H1 (cell line): ENCODE measurements at regions not wholly inside any gene's neighbourhood (a gene's known extent, or its start where the extent isn't known, plus 50 kb on each side); places are given as distances from the start of the nearest gene placed in this dataset.

ENCODE experiments used
- EGR1 ChIP-seq: IDR thresholded peaks from 2 replicates; pipeline ENCODE4 v1.6.1; 2011; ENCODE audit warnings: low read depth, low read length, borderline replicate concordance
- POU5F1 ChIP-seq: IDR thresholded peaks from 2 replicates; pipeline ENCODE4 v1.6.1; 2011; ENCODE audit warnings: low read depth, mild to moderate bottlenecking, low read length, moderate library complexity
- RXRA ChIP-seq: IDR thresholded peaks from 2 replicates; pipeline ENCODE4 v1.6.1; 2011; ENCODE audit warnings: low read depth, mild to moderate bottlenecking, low read length, moderate library complexity; ENCODE audit not compliant: insufficient read depth

GRCh38 chr6:28646650-28647049 is 121.0 kb downstream of the GPX5 start (continued):
- TF ChIP-seq RXRA (no peak), EGR1 (no peak), POU5F1 (no peak)
